H1 (cell line): ENCODE measurements at regions not wholly inside any gene's neighbourhood (a gene's known extent, or its start where the extent isn't known, plus 50 kb on each side); places are given as distances from the start of the nearest gene placed in this dataset.

ENCODE experiments used
- CTCF ChIA-PET: fragments of 300-600 bp; sonication (Branson Sonifier 250); formaldehyde crosslinking; loops from one replicate; lab custom pipeline; 2021; ENCODE audit not compliant: partially characterized antibody; lab: Charles Lee
- POLR2A ChIA-PET: fragments of 300-600 bp; sonication (Branson Sonifier 250); formaldehyde crosslinking; loops from one replicate; lab custom pipeline; 2021; ENCODE audit warnings: inconsistent platforms; ENCODE audit not compliant: partially characterized antibody; lab: Charles Lee
- DNase-seq, 2 experiments: peaks; one replicate each; pipeline versions ENCODE4 v3.0.0 to v3.0.0-alpha.2; 2010 to 2022; ENCODE audit warnings: low spot score in 2 of 2, low read depth in 1 of 2, mixed read lengths in 1 of 2
- FAIRE-seq: peaks from 2 replicates; lab custom pipeline; 2011; peaks lifted over from hg19 to GRCh38; lab: Jason Lieb, UNC
- H2AFZ ChIP-seq: 2 replicates; pipeline ENCODE4 v1.8.1; 2012; ENCODE audit warnings: low read length, inconsistent platforms
- H2AK5ac ChIP-seq: 2 replicates; pipeline ENCODE4 v1.6.1; 2013; ENCODE audit warnings: low read depth, low read length
- H2BK120ac ChIP-seq: replicated peaks from 2 replicates; pipeline ENCODE3; 2013; ENCODE audit warnings: low read depth, low read length, inconsistent platforms
- H2BK12ac ChIP-seq: 2 replicates; pipeline ENCODE4 v1.6.1; 2013; ENCODE audit warnings: low read depth, low read length
- H2BK15ac ChIP-seq: 2 replicates; pipeline ENCODE4 v1.6.1; 2013; ENCODE audit warnings: low read length
- H2BK20ac ChIP-seq: 2 replicates; pipeline ENCODE4 v1.6.1; 2013; ENCODE audit warnings: low read length
- H2BK5ac ChIP-seq: 2 replicates; pipeline ENCODE4 v1.6.1; 2013; ENCODE audit warnings: low read depth, low read length
- H3K14ac ChIP-seq: 2 replicates; pipeline ENCODE4 v1.6.1; 2013; ENCODE audit warnings: inconsistent platforms; ENCODE audit not compliant: insufficient read length
- H3K18ac ChIP-seq: 2 replicates; pipeline ENCODE4 v1.6.1; 2013; ENCODE audit warnings: low read length; ENCODE audit errors: extremely low read depth
- H3K23ac ChIP-seq: 2 replicates; pipeline ENCODE4 v1.6.1; 2013; ENCODE audit warnings: inconsistent platforms; ENCODE audit not compliant: insufficient read length
- H3K23me2 ChIP-seq: 2 replicates; pipeline ENCODE4 v1.6.1; 2013; ENCODE audit warnings: low read depth, low read length
- H3K27ac ChIP-seq: 2 replicates; pipeline ENCODE4 v1.6.1; 2011; ENCODE audit warnings: low read depth, low read length, inconsistent platforms
- H3K27me3 ChIP-seq, 4 experiments: replicated peaks in 1 of 4; 1 replicate in 1 of 4; 2 replicates in 3 of 4; pipeline versions ENCODE4 v1.6.1 to v1.8.1; 2011 to 2013; ENCODE audit warnings: low read length in 3 of 4, mild to moderate bottlenecking in 3 of 4, inconsistent platforms in 2 of 4, mixed read lengths in 2 of 4, moderate library complexity in 1 of 4; ENCODE audit not compliant: control insufficient read depth in 3 of 4, insufficient read depth in 3 of 4; ENCODE audit errors: extremely low read depth in 1 of 4
- H3K36me3 ChIP-seq, 4 experiments: 2 replicates each; pipeline versions ENCODE4 v1.6.1 to v1.8.1; 2011 to 2013; ENCODE audit warnings: mild to moderate bottlenecking in 4 of 4, low read length in 3 of 4, moderate library complexity in 2 of 4, control low read depth in 1 of 4, inconsistent platforms in 1 of 4; ENCODE audit not compliant: insufficient read depth in 4 of 4, control insufficient read depth in 2 of 4
- H3K4ac ChIP-seq: replicated peaks from 2 replicates; pipeline ENCODE3; 2013; ENCODE audit warnings: low read length, low read depth, mixed read lengths, inconsistent platforms; ENCODE audit not compliant: insufficient read length
- H3K4me1 ChIP-seq, 4 experiments: replicated peaks in 1 of 4; 1 replicate in 1 of 4; 2 replicates in 3 of 4; pipeline versions ENCODE4 v1.6.1 to v1.8.1; 2011 to 2013; ENCODE audit warnings: low read length in 3 of 4, inconsistent platforms in 2 of 4, mixed read lengths in 1 of 4; ENCODE audit not compliant: insufficient read depth in 4 of 4, control insufficient read depth in 3 of 4
- H3K4me2 ChIP-seq, 2 experiments: 2 replicates each; pipeline versions ENCODE4 v1.6.1 to v1.8.1; 2011 to 2013; ENCODE audit warnings: low read depth in 2 of 2, low read length in 2 of 2, control low read depth in 1 of 2, inconsistent platforms in 1 of 2, mild to moderate bottlenecking in 1 of 2; ENCODE audit not compliant: insufficient read depth in 1 of 2
- H3K4me3 ChIP-seq, 4 experiments: fragments of 200-600, 300-600 bp in 1 of 4; sonication (generic), shearing (Covaris generic), sonication (Bioruptor Twin) in 1 of 4; 2 replicates each; pipeline versions ENCODE4 v1.5.1 to v1.8.1; 2011 to 2016; ENCODE audit warnings: low read length in 4 of 4, low read depth in 3 of 4, control low read depth in 2 of 4, inconsistent platforms in 2 of 4, mild to moderate bottlenecking in 2 of 4, mixed read lengths in 1 of 4, moderate library complexity in 1 of 4; ENCODE audit not compliant: insufficient read depth in 2 of 4; ENCODE audit errors: extremely low read depth in 1 of 4
- H3K56ac ChIP-seq: replicated peaks from 2 replicates; pipeline ENCODE3; 2013; ENCODE audit warnings: low read depth, mild to moderate bottlenecking, mixed read lengths, low read length, inconsistent platforms; ENCODE audit not compliant: insufficient read length
- H3K79me1 ChIP-seq: 2 replicates; pipeline ENCODE4 v1.6.1; 2013; ENCODE audit warnings: low read depth, low read length, control low read depth
- H3K79me2 ChIP-seq, 2 experiments: 2 replicates each; pipeline versions ENCODE4 v1.6.1 to v1.8.1; 2012 to 2013; ENCODE audit warnings: low read length in 2 of 2, mild to moderate bottlenecking in 2 of 2, inconsistent platforms in 1 of 2; ENCODE audit not compliant: insufficient read depth in 2 of 2, control insufficient read depth in 1 of 2
- H3K9ac ChIP-seq, 4 experiments: replicated peaks in 1 of 4; 1 replicate in 1 of 4; 2 replicates in 3 of 4; pipeline versions ENCODE4 v1.6.1 to v1.8.1; 2011 to 2013; ENCODE audit warnings: low read depth in 3 of 4, low read length in 3 of 4, control low read depth in 2 of 4, mild to moderate bottlenecking in 2 of 4, moderate library complexity in 2 of 4, inconsistent platforms in 1 of 4; ENCODE audit errors: extremely low read depth in 1 of 4
- H3K9me3 ChIP-seq, 2 experiments: 2 replicates each; pipeline versions ENCODE4 v1.6.1 to v1.8.1; 2012 to 2013; ENCODE audit warnings: mild to moderate bottlenecking in 2 of 2, moderate library complexity in 2 of 2, control low read depth in 1 of 2, inconsistent platforms in 1 of 2, low read depth in 1 of 2, low read length in 1 of 2, mixed read lengths in 1 of 2; ENCODE audit not compliant: insufficient read depth in 2 of 2
- H4K20me1 ChIP-seq, 2 experiments: replicated peaks in 1 of 2; 2 replicates each; pipeline versions ENCODE3 to v1.8.1; 2011 to 2013; ENCODE audit warnings: inconsistent platforms in 2 of 2, low read length in 2 of 2, mild to moderate bottlenecking in 1 of 2; ENCODE audit not compliant: insufficient read depth in 2 of 2, control insufficient read depth in 1 of 2
- H4K5ac ChIP-seq: 2 replicates; pipeline ENCODE4 v1.6.1; 2013; ENCODE audit warnings: low read length, low read depth, mixed read lengths, inconsistent platforms; ENCODE audit not compliant: insufficient read length
- H4K8ac ChIP-seq: 2 replicates; pipeline ENCODE4 v1.8.0; 2013; ENCODE audit warnings: mild to moderate bottlenecking, moderate library complexity, low read length, inconsistent platforms; ENCODE audit not compliant: insufficient read depth; ENCODE audit errors: extremely low read depth
- H4K91ac ChIP-seq: replicated peaks from 2 replicates; pipeline ENCODE3; 2013; ENCODE audit warnings: low read length, mixed read lengths, inconsistent platforms; ENCODE audit not compliant: insufficient read length
- CEBPB ChIP-seq: IDR thresholded peaks from 2 replicates; pipeline ENCODE4 v1.6.1; 2012; ENCODE audit warnings: low read depth, low read length
- CHD2 ChIP-seq: IDR thresholded peaks from 2 replicates; pipeline ENCODE4 v1.6.1; 2012; ENCODE audit warnings: low read length, improper control_type of control experiment
- CTCF ChIP-seq, 3 experiments: IDR thresholded peaks; 1 replicate in 2 of 3; 2 replicates in 1 of 3; pipeline versions ENCODE4 v1.5.1 to v1.6.1; 2011; ENCODE audit warnings: low read length in 3 of 3, mild to moderate bottlenecking in 3 of 3, inconsistent platforms in 2 of 3, low read depth in 1 of 3, moderate library complexity in 1 of 3; ENCODE audit not compliant: insufficient read depth in 1 of 3; ENCODE audit errors: control extremely low read depth in 1 of 3
- EGR1 ChIP-seq: IDR thresholded peaks from 2 replicates; pipeline ENCODE4 v1.6.1; 2011; ENCODE audit warnings: low read depth, low read length, borderline replicate concordance
- GTF2F1 ChIP-seq: IDR thresholded peaks from 2 replicates; pipeline ENCODE4 v1.6.1; 2012; ENCODE audit warnings: low read depth, low read length, improper control_type of control experiment, borderline replicate concordance
- JUN ChIP-seq: IDR thresholded peaks from 2 replicates; pipeline ENCODE4 v1.6.1; 2011; ENCODE audit warnings: low read depth, mild to moderate bottlenecking, improper control_type of control experiment, low read length
- POLR2A ChIP-seq, 2 experiments: IDR thresholded peaks; 1 replicate in 1 of 2; 2 replicates in 1 of 2; pipeline ENCODE4 v1.6.1; 2011; ENCODE audit warnings: low read depth in 2 of 2, low read length in 2 of 2, mild to moderate bottlenecking in 2 of 2; ENCODE audit errors: control extremely low read depth in 1 of 2
- RAD21 ChIP-seq, 2 experiments: IDR thresholded peaks in 1 of 2; conservative IDR thresholded peaks in 1 of 2; 2 replicates each; pipeline ENCODE4 v1.6.1; 2011; ENCODE audit warnings: low read depth in 2 of 2, low read length in 2 of 2, improper control_type of control experiment in 1 of 2, inconsistent platforms in 1 of 2, mild to moderate bottlenecking in 1 of 2, moderate library complexity in 1 of 2
- SP1 ChIP-seq: IDR thresholded peaks from 2 replicates; pipeline ENCODE4 v1.6.1; 2011; ENCODE audit warnings: low read depth, low read length
- SRF ChIP-seq: IDR thresholded peaks from 2 replicates; pipeline ENCODE4 v1.6.1; 2011; ENCODE audit warnings: mild to moderate bottlenecking, low read depth, low read length, moderate library complexity
- TAF1 ChIP-seq: IDR thresholded peaks from 2 replicates; pipeline ENCODE4 v1.6.1; 2011; ENCODE audit warnings: mild to moderate bottlenecking, low read depth, low read length
- TBP ChIP-seq: IDR thresholded peaks from 2 replicates; pipeline ENCODE4 v1.6.1; 2011; ENCODE audit warnings: low read depth, low read length, improper control_type of control experiment
- TEAD4 ChIP-seq: IDR thresholded peaks from 2 replicates; pipeline ENCODE4 v1.6.1; 2012; ENCODE audit warnings: low read depth, low read length, inconsistent platforms, mixed read lengths
- ZNF274 ChIP-seq: IDR thresholded peaks from 2 replicates; pipeline ENCODE4 v1.7.0; 2012; ENCODE audit warnings: low read length, borderline replicate concordance; ENCODE audit errors: extremely low read depth
- WGBS, 2 experiments: shearing (Covaris generic) in 1 of 2; methylation state at CpG; one replicate each; pipeline versions ENCODE4 v1.1.6 to v1.1.7; 2013 to 2015; ENCODE audit warnings: low lambda C conversion rate in 2 of 2, mixed read lengths in 2 of 2, inconsistent platforms in 1 of 2, low coverage in 1 of 2, missing lambda C conversion rate in 1 of 2; ENCODE audit not compliant: insufficient replicate concordance in 2 of 2, insufficient coverage in 1 of 2, insufficient read length in 1 of 2; ENCODE audit errors: extremely low coverage in 1 of 2, missing lambda C conversion rate in 1 of 2; 5-methylcytosine and 5-hydroxymethylcytosine counted together

DNA sequence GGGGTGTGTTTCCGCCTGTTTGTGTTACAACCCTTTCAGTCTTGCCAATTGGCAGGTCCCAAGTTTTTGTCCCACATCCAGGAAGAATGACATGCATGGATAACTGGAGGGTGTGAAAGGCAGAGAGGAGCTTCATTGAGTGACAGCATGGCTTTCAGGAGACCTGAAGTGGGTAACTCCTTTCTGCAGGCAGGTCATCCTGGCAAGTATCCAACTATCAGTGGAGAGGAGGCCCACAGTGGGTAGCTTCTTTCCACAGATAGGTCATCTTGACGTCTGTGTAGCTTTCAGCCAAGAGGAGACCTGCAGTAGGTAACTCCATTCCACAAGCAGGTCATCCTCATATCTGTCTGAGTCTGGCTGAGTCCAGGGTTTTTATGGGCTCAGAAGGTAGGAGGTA, 1268.8 kb upstream of the CNTN5 start:
- H2BK120ac ChIP-seq, result no peak overlapping the region
- no peak overlapping the region for H2AFZ ChIP-seq
- 90% methylated on average over 1 of the region's 2 CpGs; no CpG with 5 or more reads in 1 of the 2 experiments for WGBS, 2 experiments
- H4K8ac ChIP-seq, result no peak overlapping the region
- H3K4me1 ChIP-seq, result no peaks in the 10 kb centered on the region
- no peaks in the 10 kb centered on the region for H3K9me3 ChIP-seq
- H3K18ac ChIP-seq, result no peak overlapping the region
- no peaks in the 10 kb centered on the region for H3K23me2 ChIP-seq
- no peaks in the 10 kb centered on the region for H3K27me3 ChIP-seq
- H2BK20ac ChIP-seq, result no peak overlapping the region
- no peak overlapping the region for H3K23ac ChIP-seq
- no peaks in the 10 kb centered on the region for H3K79me1 ChIP-seq
- no peak overlapping the region for H3K27ac ChIP-seq
- no peak overlapping the region for H3K4ac ChIP-seq
- H2AK5ac ChIP-seq, result no peak overlapping the region
- no peak overlapping the region for H2BK15ac ChIP-seq
- no peak overlapping the region for H4K91ac ChIP-seq
- H4K20me1 ChIP-seq, result no peaks in the 10 kb centered on the region
- H3K4me2 ChIP-seq, result no peak overlapping the region
- H2BK5ac ChIP-seq, result no peak overlapping the region
- H3K9ac ChIP-seq, result no peak overlapping the region
- CTCF ChIA-PET, result no interaction called here
- no peaks in the 10 kb centered on the region for H3K79me2 ChIP-seq
- no peaks in the 10 kb centered on the region for H3K36me3 ChIP-seq
- no peak overlapping the region for H3K56ac ChIP-seq
- DNase-seq (no peak), FAIRE-seq (no peak)
- H3K4me3 ChIP-seq, result no peak overlapping the region
- H2BK12ac ChIP-seq, result no peak overlapping the region
- H4K5ac ChIP-seq, result no peak overlapping the region
- no peak overlapping the region for H3K14ac ChIP-seq
- POLR2A ChIA-PET, result no interaction called here
- TF ChIP-seq TBP, result no peak
- TF ChIP-seq POLR2A (IDR thresholded peaks at IDR 0.05; ENCODE audit: control extremely low read depth in 1 of 2, low read depth in 2 of 2, low read length in 2 of 2), result no peak
- no peak for TF ChIP-seq TAF1
- no peak for TF ChIP-seq TEAD4
- TF ChIP-seq CEBPB, result no peak
- TF ChIP-seq SP1, result no peak
- TF ChIP-seq CTCF (IDR thresholded peaks at IDR 0.05; ENCODE audit: control extremely low read depth in 1 of 3, insufficient read depth in 1 of 3, low read depth in 1 of 3, low read length in 3 of 3), result no peak
- no peak for TF ChIP-seq CHD2
- no peak for TF ChIP-seq ZNF274
- no peak for TF ChIP-seq SRF
- TF ChIP-seq RAD21 (IDR thresholded peaks at IDR 0.05 in 1 of 2, conservative IDR thresholded peaks at IDR 0.05 in 1 of 2; ENCODE audit: low read depth in 2 of 2, low read length in 2 of 2), result no peak
- no peak for TF ChIP-seq GTF2F1
- no peak for TF ChIP-seq JUN
- no peak for TF ChIP-seq EGR1
